Activated B cell treated with CpG ODN at 0.5 μM for 24 hours (primary cell): ENCODE measurements at regions not wholly inside any gene's neighbourhood (a gene's known extent, or its start where the extent isn't known, plus 50 kb on each side); places are given as distances from the start of the nearest gene placed in this dataset.

Experiments
- ATAC-seq: fragments of 200-7000 bp; cut with Tn5 transposase; one replicate; pipeline ENCODE4 v1.10.0; 2021; ENCODE audit warnings: low read depth, mild to moderate bottlenecking, moderate library complexity
- CTCF ChIA-PET: fragments of 350-600 bp; sonication (Branson Sonifier 250); formaldehyde crosslinking; loops from one replicate; lab custom pipeline; 2021; ENCODE audit warnings: antibody characterized with exemption; lab: Charles Lee
- POLR2A ChIA-PET: fragments of 350-600 bp; sonication (Branson Sonifier 250); formaldehyde crosslinking; loops from one replicate; lab custom pipeline; 2021; ENCODE audit warnings: antibody characterized with exemption; lab: Charles Lee
- DNase-seq: peaks from one replicate; pipeline ENCODE4 v3.0.0; 2022
- H3K27ac Mint-ChIP-seq: one replicate; pipeline ENCODE4 v1.8.0; 2020; ENCODE audit warnings: mixed read lengths
- H3K27me3 Mint-ChIP-seq: one replicate; pipeline ENCODE4 v1.8.0; 2021; ENCODE audit warnings: mixed read lengths
- H3K36me3 Mint-ChIP-seq: one replicate; pipeline ENCODE4 v1.8.0; 2021; ENCODE audit warnings: low read depth, mixed read lengths
- H3K4me1 Mint-ChIP-seq: one replicate; pipeline ENCODE4 v1.8.0; 2021; ENCODE audit warnings: mixed read lengths
- H3K4me3 Mint-ChIP-seq: one replicate; pipeline ENCODE4 v1.8.0; 2020; ENCODE audit warnings: mild to moderate bottlenecking, mixed read lengths
- H3K9me3 Mint-ChIP-seq: one replicate; pipeline ENCODE4 v1.8.0; 2020; ENCODE audit warnings: mixed read lengths
- CTCF ChIP-seq: fragments of 200-600 bp; IDR thresholded peaks from one replicate; pipeline ENCODE4 v1.8.0; 2022; ENCODE audit warnings: antibody characterized with exemption, mild to moderate bottlenecking
- intact Hi-C: fragments of 100-400 bp; cut with micrococcal nuclease; formaldehyde crosslinking; loops from one replicate; pipeline ENCODE4 v1.15.1; 2024

GRCh38 chr10:105468759-105469158, 827.7 kb downstream of the SORCS3 start:
- no peaks in the 10 kb centered on the region for H3K4me1 Mint-ChIP-seq
- ATAC-seq: no peak
- DNase-seq: no peak

GRCh38 chr10:105466521-105466920, 825.4 kb downstream of the SORCS3 start:
- Mint-ChIP-seq H3K4me1 (no peaks in the 10 kb centered on the region), H3K27me3 (no peaks in the 10 kb centered on the region), H3K9me3 (peaks cover 9% of the 10 kb centered on the region), H3K27ac (no peak overlapping the region), H3K4me3 (no peak overlapping the region), H3K36me3 (no peaks in the 10 kb centered on the region)
- ATAC-seq (no peak), DNase-seq (no peak)
- ChIA-PET CTCF (no interaction called here), POLR2A (no interaction called here)
- TF ChIP-seq CTCF: no peak
- intact Hi-C loops: no loop called here

More at GRCh38 chr10:105468759-105469158, 827.7 kb downstream of the SORCS3 start:
- no peaks in the 10 kb centered on the region for H3K36me3 Mint-ChIP-seq
- ChIA-PET POLR2A (no interaction called here), CTCF (no interaction called here)
- H3K4me3 Mint-ChIP-seq: no peak overlapping the region
- TF ChIP-seq CTCF: no peak
- H3K9me3 Mint-ChIP-seq: peaks cover 2% of the 10 kb centered on the region
- no peaks in the 10 kb centered on the region for H3K27me3 Mint-ChIP-seq
- intact Hi-C loops: no loop called here
- H3K27ac Mint-ChIP-seq: no peak overlapping the region

GRCh38 chr10:105434970-105435369, 793.9 kb downstream of the SORCS3 start:
- no peak for TF ChIP-seq CTCF
- DNase-seq (no peak), ATAC-seq (no peak)
- Mint-ChIP-seq H3K4me3 (no peak overlapping the region), H3K36me3 (no peaks in the 10 kb centered on the region), H3K27me3 (no peaks in the 10 kb centered on the region), H3K9me3 (peaks cover 4% of the 10 kb centered on the region), H3K27ac (no peak overlapping the region), H3K4me1 (no peaks in the 10 kb centered on the region)
- CTCF ChIA-PET: no interaction called here
- intact Hi-C loops: no loop called here
- POLR2A ChIA-PET: no interaction called here

- DNase-seq (no peak), ATAC-seq (no peak)
- no peaks in the 10 kb centered on the region for H3K36me3 Mint-ChIP-seq
- no peaks in the 10 kb centered on the region for H3K27me3 Mint-ChIP-seq
- CTCF ChIA-PET: no interaction called here
- no peak for TF ChIP-seq CTCF
- no peak overlapping the region for H3K27ac Mint-ChIP-seq
- intact Hi-C loops: no loop called here
- no peaks in the 10 kb centered on the region for H3K4me1 Mint-ChIP-seq
- POLR2A ChIA-PET: no interaction called here
- no peak overlapping the region for H3K4me3 Mint-ChIP-seq
- peaks cover 2% of the 10 kb centered on the region for H3K9me3 Mint-ChIP-seq
Observed at GRCh38 chr10:105413997-105414396, 772.9 kb downstream of the SORCS3 start.

GRCh38 chr10:105409370-105409769, 768.3 kb downstream of the SORCS3 start:
- Mint-ChIP-seq H3K27me3 (no peaks in the 10 kb centered on the region), H3K9me3 (peaks cover 3% of the 10 kb centered on the region), H3K4me1 (no peaks in the 10 kb centered on the region), H3K36me3 (no peaks in the 10 kb centered on the region), H3K4me3 (no peak overlapping the region), H3K27ac (no peak overlapping the region)
- CTCF ChIA-PET: no interaction called here
- ATAC-seq (no peak), DNase-seq (no peak)
- TF ChIP-seq CTCF: no peak
- POLR2A ChIA-PET: no interaction called here
- intact Hi-C loops: no loop called here
